RWPE2 (cell line): ENCODE measurements at regions not wholly inside any gene's neighbourhood (a gene's known extent, or its start where the extent isn't known, plus 50 kb on each side); places are given as distances from the start of the nearest gene placed in this dataset.

Experiments used
- ATAC-seq: fragments of 200-7000 bp; cut with Tn5 transposase; 3 replicates; pipeline ENCODE4 v1.9.1; 2021; ENCODE audit warnings: low read depth
- DNase-seq: peaks from one replicate; pipeline ENCODE4 v3.0.0-alpha.2; 2020; ENCODE audit warnings: low spot score
- H3K27ac ChIP-seq: fragments of 450-650 bp; 2 replicates; pipeline ENCODE4 v1.5.1; 2017; ENCODE audit warnings: mild to moderate bottlenecking; ENCODE audit not compliant: poor library complexity, severe bottlenecking
- H3K27me3 ChIP-seq: fragments of 250-450 bp; sonication (Bioruptor Pico); 2 replicates; pipeline ENCODE4 v1.5.1; 2021; ENCODE audit warnings: mild to moderate bottlenecking, moderate library complexity; ENCODE audit not compliant: insufficient read depth, poor library complexity, severe bottlenecking
- H3K36me3 ChIP-seq: fragments of 250-450 bp; sonication (Bioruptor Pico); 2 replicates; pipeline ENCODE4 v1.5.1; 2020; ENCODE audit warnings: low read depth, mild to moderate bottlenecking, moderate library complexity
- H3K4me1 ChIP-seq: fragments of 250-450 bp; sonication (Bioruptor Pico); 2 replicates; pipeline ENCODE4 v1.5.1; 2021; ENCODE audit warnings: mild to moderate bottlenecking, moderate library complexity; ENCODE audit not compliant: insufficient read depth, poor library complexity, severe bottlenecking
- H3K4me3 ChIP-seq: fragments of 250-450 bp; sonication (Bioruptor Pico); 2 replicates; pipeline ENCODE4 v1.5.1; 2021; ENCODE audit warnings: mild to moderate bottlenecking, moderate library complexity; ENCODE audit not compliant: severe bottlenecking
- H3K9me3 ChIP-seq: fragments of 250-450 bp; sonication (Bioruptor Pico); 2 replicates; pipeline ENCODE4 v1.5.1; 2021; ENCODE audit warnings: mild to moderate bottlenecking, moderate library complexity; ENCODE audit not compliant: severe bottlenecking
- CTCF ChIP-seq: fragments of 450-650 bp; IDR thresholded peaks from one replicate; pipeline ENCODE4 v1.5.1; 2017; ENCODE audit warnings: mild to moderate bottlenecking, moderate library complexity; ENCODE audit not compliant: poor library complexity, severe bottlenecking

GRCh38 chr7:18308938-18309337, 186.6 kb upstream of the HDAC9 start:
- DNase-seq (no peak), ATAC-seq (no peak)
- Histone ChIP-seq H3K4me1 (no peaks in the 10 kb centered on the region), H3K27me3 (no peaks in the 10 kb centered on the region), H3K4me3 (no peak overlapping the region), H3K36me3 (no peaks in the 10 kb centered on the region), H3K9me3 (no peaks in the 10 kb centered on the region), H3K27ac (no peak overlapping the region)
- no peak for TF ChIP-seq CTCF

- DNase-seq (no peak), ATAC-seq (no peak)
- H3K4me1 ChIP-seq, result no peaks in the 10 kb centered on the region
These were observed 183.1 kb upstream of the HDAC9 start for GRCh38 chr7:18312482-18312881.

GRCh38 chr7:18313965-18314364, 181.6 kb upstream of the HDAC9 start:
- H3K4me3 ChIP-seq, result no peak overlapping the region
- no peaks in the 10 kb centered on the region for H3K4me1 ChIP-seq
- H3K27ac ChIP-seq, result no peak overlapping the region
- DNase-seq, result no peak
- no peaks in the 10 kb centered on the region for H3K36me3 ChIP-seq
- no peaks in the 10 kb centered on the region for H3K9me3 ChIP-seq
- H3K27me3 ChIP-seq, result no peaks in the 10 kb centered on the region
- no peak for TF ChIP-seq CTCF
- no peak for ATAC-seq

More at GRCh38 chr7:18312482-18312881, 183.1 kb upstream of the HDAC9 start:
- no peak overlapping the region for H3K4me3 ChIP-seq
- no peak overlapping the region for H3K27ac ChIP-seq
- no peaks in the 10 kb centered on the region for H3K27me3 ChIP-seq
- no peaks in the 10 kb centered on the region for H3K9me3 ChIP-seq
- TF ChIP-seq CTCF, result no peak
- H3K36me3 ChIP-seq, result no peaks in the 10 kb centered on the region

GRCh38 chr7:18315241-18315640, 180.3 kb upstream of the HDAC9 start:
- Histone ChIP-seq H3K4me1 (no peaks in the 10 kb centered on the region), H3K36me3 (no peaks in the 10 kb centered on the region), H3K27ac (no peak overlapping the region), H3K9me3 (no peaks in the 10 kb centered on the region), H3K4me3 (no peak overlapping the region), H3K27me3 (no peaks in the 10 kb centered on the region)
- no peak for DNase-seq
- no peak for ATAC-seq
- TF ChIP-seq CTCF, result no peak

GRCh38 chr7:18317941-18318340, 177.6 kb upstream of the HDAC9 start:
- H3K36me3 ChIP-seq, result no peaks in the 10 kb centered on the region
- TF ChIP-seq CTCF, result no peak
- ATAC-seq (no peak), DNase-seq (no peak)
- H3K4me3 ChIP-seq, result no peak overlapping the region
- no peaks in the 10 kb centered on the region for H3K4me1 ChIP-seq
- H3K9me3 ChIP-seq, result no peaks in the 10 kb centered on the region
- no peaks in the 10 kb centered on the region for H3K27me3 ChIP-seq
- H3K27ac ChIP-seq, result no peak overlapping the region
